Peyer's patch (tissue), 4 donors: ENCODE measurements at regions not wholly inside any gene's neighbourhood (a gene's known extent, or its start where the extent isn't known, plus 50 kb on each side); places are given as distances from the start of the nearest gene placed in this dataset.

Experiments used
- CTCF ChIP-seq, 6 experiments: fragments of 450-650 bp in 4 of 6; fragments of 200-600 bp in 2 of 6; sonication (generic) in 1 of 6; IDR thresholded peaks; one replicate each; pipeline ENCODE4 v1.5.1; 2017 to 2019; ENCODE audit warnings: antibody characterized with exemption in 6 of 6, mild to moderate bottlenecking in 3 of 6, moderate library complexity in 1 of 6
- POLR2A ChIP-seq, 2 donors: fragments of 450-650 bp; IDR thresholded peaks; one replicate each; pipeline ENCODE4 v1.5.1; 2017; ENCODE audit warnings: antibody characterized with exemption in 2 of 2, mild to moderate bottlenecking in 2 of 2, moderate library complexity in 2 of 2

GRCh38 chr1:223019256-223019655, 123.8 kb downstream of the TLR5 start:
- TF ChIP-seq POLR2A (IDR thresholded peaks at IDR 0.05), result no peak
- TF ChIP-seq CTCF (IDR thresholded peaks at IDR 0.05), result no peak
